Osteoblast (primary cell): ENCODE measurements at regions not wholly inside any gene's neighbourhood (a gene's known extent, or its start where the extent isn't known, plus 50 kb on each side); places are given as distances from the start of the nearest gene placed in this dataset.

Experiments
- DNase-seq: peaks from one replicate; pipeline ENCODE4 v3.0.0; 2011; ENCODE audit warnings: low spot score, mixed read lengths; ENCODE audit not compliant: insufficient read length; ENCODE audit errors: missing footprints
- H2AFZ ChIP-seq: 2 replicates; pipeline ENCODE4 v1.6.0; 2011; ENCODE audit warnings: mild to moderate bottlenecking, low read length
- H3K27ac ChIP-seq: 2 replicates; pipeline ENCODE4 v1.5.1; 2011; ENCODE audit warnings: mild to moderate bottlenecking, low read depth, low read length, moderate library complexity
- H3K27me3 ChIP-seq: 2 replicates; pipeline ENCODE4 v1.6.0; 2012; ENCODE audit warnings: mild to moderate bottlenecking, control low read depth, inconsistent platforms, low read length, moderate library complexity; ENCODE audit not compliant: insufficient read depth
- H3K36me3 ChIP-seq: 2 replicates; pipeline ENCODE4 v1.5.1; 2011; ENCODE audit warnings: mild to moderate bottlenecking, low read length, control low read depth, moderate library complexity; ENCODE audit not compliant: insufficient read depth
- H3K4me1 ChIP-seq: 2 replicates; pipeline ENCODE4 v1.5.1; 2011; ENCODE audit warnings: mild to moderate bottlenecking, low read length, control low read depth, moderate library complexity; ENCODE audit not compliant: insufficient read depth
- H3K4me2 ChIP-seq: 2 replicates; pipeline ENCODE4 v1.6.0; 2011; ENCODE audit warnings: mild to moderate bottlenecking, low read length; ENCODE audit not compliant: insufficient read depth
- H3K4me3 ChIP-seq: fragments of 200-600 bp; sonication (generic); 3 replicates; pipeline ENCODE4 v1.5.1; 2012; ENCODE audit warnings: mild to moderate bottlenecking, low read length, inconsistent platforms; ENCODE audit not compliant: insufficient read depth
- H3K79me2 ChIP-seq: 2 replicates; pipeline ENCODE4 v1.6.0; 2012; ENCODE audit warnings: mild to moderate bottlenecking, low read length, control low read depth, inconsistent platforms; ENCODE audit not compliant: insufficient read depth
- H3K9me3 ChIP-seq: 2 replicates; pipeline ENCODE4 v1.5.1; 2011; ENCODE audit warnings: low read depth, low read length, control low read depth
- H4K20me1 ChIP-seq: 2 replicates; pipeline ENCODE4 v1.6.0; 2012; ENCODE audit warnings: mild to moderate bottlenecking, low read length, control low read depth; ENCODE audit not compliant: insufficient read depth
- TF ChIP-seq, protein P1 (sequence below): IDR thresholded peaks from 2 replicates; pipeline ENCODE4 v1.5.1; 2011; ENCODE audit warnings: mild to moderate bottlenecking, low read depth, low read length, moderate library complexity; ENCODE audit errors: extremely low read depth

GRCh38 chr2:94966689-94967088 lies 58.8 kb upstream of the MAL start:
- Histone ChIP-seq H3K4me3 (no peak overlapping the region), H3K4me2 (no peak overlapping the region), H3K9me3 (no peaks in the 10 kb centered on the region), H2AFZ (no peak overlapping the region), H3K27me3 (peaks cover 5% of the 10 kb centered on the region), H4K20me1 (no peaks in the 10 kb centered on the region), H3K4me1 (no peaks in the 10 kb centered on the region), H3K36me3 (no peaks in the 10 kb centered on the region), H3K27ac (no peak overlapping the region), H3K79me2 (no peaks in the 10 kb centered on the region)
- TF ChIP-seq, protein P1, sequence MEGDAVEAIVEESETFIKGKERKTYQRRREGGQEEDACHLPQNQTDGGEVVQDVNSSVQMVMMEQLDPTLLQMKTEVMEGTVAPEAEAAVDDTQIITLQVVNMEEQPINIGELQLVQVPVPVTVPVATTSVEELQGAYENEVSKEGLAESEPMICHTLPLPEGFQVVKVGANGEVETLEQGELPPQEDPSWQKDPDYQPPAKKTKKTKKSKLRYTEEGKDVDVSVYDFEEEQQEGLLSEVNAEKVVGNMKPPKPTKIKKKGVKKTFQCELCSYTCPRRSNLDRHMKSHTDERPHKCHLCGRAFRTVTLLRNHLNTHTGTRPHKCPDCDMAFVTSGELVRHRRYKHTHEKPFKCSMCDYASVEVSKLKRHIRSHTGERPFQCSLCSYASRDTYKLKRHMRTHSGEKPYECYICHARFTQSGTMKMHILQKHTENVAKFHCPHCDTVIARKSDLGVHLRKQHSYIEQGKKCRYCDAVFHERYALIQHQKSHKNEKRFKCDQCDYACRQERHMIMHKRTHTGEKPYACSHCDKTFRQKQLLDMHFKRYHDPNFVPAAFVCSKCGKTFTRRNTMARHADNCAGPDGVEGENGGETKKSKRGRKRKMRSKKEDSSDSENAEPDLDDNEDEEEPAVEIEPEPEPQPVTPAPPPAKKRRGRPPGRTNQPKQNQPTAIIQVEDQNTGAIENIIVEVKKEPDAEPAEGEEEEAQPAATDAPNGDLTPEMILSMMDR: no peak
- DNase-seq: no peak

DNA sequence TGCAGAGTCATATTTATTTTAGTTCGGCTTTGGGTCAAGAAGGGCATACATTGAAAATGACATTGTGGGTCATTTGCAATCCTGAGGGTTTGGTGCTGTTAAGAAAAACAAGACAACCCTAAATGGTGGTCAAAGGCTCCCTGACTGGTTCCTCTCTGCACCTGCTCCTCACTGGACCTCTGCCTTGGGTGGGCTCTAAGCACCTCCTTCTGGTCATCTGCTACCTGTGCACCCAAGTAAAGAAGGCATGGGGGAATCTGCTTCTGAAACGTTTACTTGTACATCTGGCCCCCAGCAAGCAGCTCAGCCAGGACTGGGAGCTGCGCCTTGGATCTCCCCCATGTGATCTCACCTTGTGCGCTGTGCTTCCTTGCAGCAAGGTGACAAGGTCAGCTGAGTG lies 55.2 kb upstream of the MAL start:
- no peak overlapping the region for H3K27ac ChIP-seq
- no peak for DNase-seq
- no peaks in the 10 kb centered on the region for H3K9me3 ChIP-seq
- no peaks in the 10 kb centered on the region for H3K36me3 ChIP-seq
- no peak overlapping the region for H3K4me2 ChIP-seq
- no peaks in the 10 kb centered on the region for H3K79me2 ChIP-seq
- no peaks in the 10 kb centered on the region for H4K20me1 ChIP-seq
- no peak overlapping the region for H2AFZ ChIP-seq
- H3K4me1 ChIP-seq: no peaks in the 10 kb centered on the region
- no peak overlapping the region for H3K4me3 ChIP-seq
- TF ChIP-seq, protein P1: no peak
- peaks cover 5% of the 10 kb centered on the region for H3K27me3 ChIP-seq
